Gastroesophageal sphincter (tissue), 3 donors: ENCODE measurements at regions not wholly inside any gene's neighbourhood (a gene's known extent, or its start where the extent isn't known, plus 50 kb on each side); places are given as distances from the start of the nearest gene placed in this dataset.

Source experiments
- CTCF ChIP-seq, 4 experiments: fragments of 200-600 bp in 2 of 4; fragments of 450-650 bp in 2 of 4; sonication (generic) in 1 of 4; IDR thresholded peaks; one replicate each; pipeline ENCODE4 v1.5.1; 2017 to 2019; ENCODE audit warnings: antibody characterized with exemption in 4 of 4, mild to moderate bottlenecking in 2 of 4, moderate library complexity in 2 of 4
- POLR2A ChIP-seq, 2 donors: fragments of 450-650 bp; IDR thresholded peaks; one replicate each; pipeline ENCODE4 v1.6.1; 2017; ENCODE audit warnings: antibody characterized with exemption in 2 of 2, mild to moderate bottlenecking in 2 of 2, moderate library complexity in 1 of 2

GRCh38 chr9:24846248-24846912, 300.7 kb upstream of the IZUMO3 start:
- TF ChIP-seq CTCF (IDR thresholded peaks at IDR 0.05) = no peak
- TF ChIP-seq POLR2A (IDR thresholded peaks at IDR 0.05) = no peak
